ENCODE measurements at regions not wholly inside any gene's neighbourhood (a gene's known extent, or its start where the extent isn't known, plus 50 kb on each side); places are given as distances from the start of the nearest gene placed in this dataset.

GRCh38 chr3:165994293-165994692 lies 157.1 kb upstream of the BCHE start:
- TF ChIP-seq CTCF (IDR thresholded peaks at IDR 0.05), result no peak
- TF ChIP-seq POLR2A (IDR thresholded peaks at IDR 0.05), result no peak
- TF ChIP-seq POLR2AphosphoS5 (IDR thresholded peaks at IDR 0.05; ENCODE audit: insufficient read depth in 1 of 2, low read depth in 1 of 2), result no peak

Measured in vagina (tissue), 2 donors.